HepG2 (cell line): ENCODE measurements at regions not wholly inside any gene's neighbourhood (a gene's known extent, or its start where the extent isn't known, plus 50 kb on each side); places are given as distances from the start of the nearest gene placed in this dataset.
A peak's percentile ranks its signal among the peaks of the same experiment; 100 is the strongest.

Source experiments
- CCAR2 ChIP-seq: fragments of 200-400 bp; formaldehyde crosslinking; optimal IDR thresholded peaks from 2 replicates; pipeline ENCODE3; 2018; ENCODE audit warnings: low read depth, mild to moderate bottlenecking, low read length, moderate library complexity
- CERS6 ChIP-seq: sonication (generic); formaldehyde crosslinking; IDR thresholded peaks from 2 replicates; pipeline ENCODE4 v1.5.0; 2020; ENCODE audit warnings: missing genetic modification reagents
- ELF3 ChIP-seq: IDR thresholded peaks from 2 replicates; pipeline ENCODE4 v1.6.1; 2016; ENCODE audit warnings: missing genetic modification reagents, missing compliant biosample characterization
- FOSL2 ChIP-seq: sonication (generic); formaldehyde crosslinking; IDR thresholded peaks from 2 replicates; pipeline ENCODE4 v1.4.0; 2020; ENCODE audit warnings: missing genetic modification reagents
- HOMEZ ChIP-seq: IDR thresholded peaks from 2 replicates; pipeline ENCODE4 v1.6.1; 2016; ENCODE audit warnings: low read depth
- KAT2B ChIP-seq: fragments of 150-350 bp; IDR thresholded peaks from 2 replicates; pipeline ENCODE4 v1.6.1; 2014; ENCODE audit warnings: low read depth, low read length, borderline replicate concordance
- KDM2A ChIP-seq: sonication (generic); formaldehyde crosslinking; IDR thresholded peaks from 2 replicates; pipeline ENCODE4 v1.4.0; 2020; ENCODE audit warnings: low read depth, missing genetic modification reagents, borderline replicate concordance
- KDM5B ChIP-seq: sonication (generic); formaldehyde crosslinking; IDR thresholded peaks from 2 replicates; pipeline ENCODE4 v1.4.0; 2020; ENCODE audit warnings: missing genetic modification reagents, mild to moderate bottlenecking, borderline replicate concordance
- KLF16 ChIP-seq, 2 experiments: sonication (generic) in 1 of 2; formaldehyde crosslinking in 1 of 2; IDR thresholded peaks; 2 replicates each; pipeline versions ENCODE4 v1.6.1 to v1.8.0; 2016 to 2023; ENCODE audit warnings: missing genetic modification reagents in 2 of 2, missing compliant biosample characterization in 1 of 2
- NFRKB ChIP-seq: fragments of 450-650 bp; IDR thresholded peaks from 2 replicates; pipeline ENCODE4 v1.6.1; 2017
- PTBP1 ChIP-seq: fragments of 200-400 bp; formaldehyde crosslinking; IDR thresholded peaks from 2 replicates; pipeline ENCODE4 v1.6.1; 2018; ENCODE audit warnings: low read length, low read depth; ENCODE audit not compliant: poor library complexity, severe bottlenecking
- RBM22 ChIP-seq: fragments of 200-400 bp; formaldehyde crosslinking; optimal IDR thresholded peaks from 2 replicates; pipeline ENCODE3; 2017; ENCODE audit warnings: mild to moderate bottlenecking, low read length, moderate library complexity
- SMYD3 ChIP-seq: sonication (generic); formaldehyde crosslinking; IDR thresholded peaks from 2 replicates; pipeline ENCODE4 v1.8.1; 2023; ENCODE audit warnings: mild to moderate bottlenecking, missing genetic modification reagents
- SNRNP70 ChIP-seq: fragments of 200-400 bp; formaldehyde crosslinking; IDR thresholded peaks from 2 replicates; pipeline ENCODE4 v1.6.1; 2017; ENCODE audit warnings: mild to moderate bottlenecking, low read depth, low read length, moderate library complexity
- TFAP4 ChIP-seq: sonication (generic); IDR thresholded peaks from 2 replicates; pipeline ENCODE4 v1.6.1; 2016; ENCODE audit warnings: low read depth, borderline replicate concordance
- ZBTB8A ChIP-seq: sonication (generic); formaldehyde crosslinking; IDR thresholded peaks from 2 replicates; pipeline ENCODE4 v1.4.0; 2020; ENCODE audit warnings: mild to moderate bottlenecking, low read depth, missing genetic modification reagents, borderline replicate concordance
- ZNF12 ChIP-seq: sonication (generic); formaldehyde crosslinking; IDR thresholded peaks from 2 replicates; pipeline ENCODE4 v1.5.0; 2020; ENCODE audit warnings: missing genetic modification reagents
- ZNF138 ChIP-seq: sonication (generic); formaldehyde crosslinking; IDR thresholded peaks from 2 replicates; pipeline ENCODE4 v1.5.0; 2020; ENCODE audit warnings: mild to moderate bottlenecking, low read depth, missing genetic modification reagents
- ZNF234 ChIP-seq: sonication (generic); formaldehyde crosslinking; conservative IDR thresholded peaks from 2 replicates; pipeline ENCODE4 v1.5.1; 2020; ENCODE audit warnings: mild to moderate bottlenecking, missing genetic modification reagents
- ZNF24 ChIP-seq: fragments of 450-650 bp; IDR thresholded peaks from 2 replicates; pipeline ENCODE4 v1.6.1; 2017; ENCODE audit warnings: antibody characterized with exemption, mild to moderate bottlenecking
- ZNF543 ChIP-seq: sonication (generic); formaldehyde crosslinking; IDR thresholded peaks from 2 replicates; pipeline ENCODE4 v1.4.0; 2020; ENCODE audit warnings: mild to moderate bottlenecking, missing genetic modification reagents
- ZNF691 ChIP-seq: sonication (generic); formaldehyde crosslinking; IDR thresholded peaks from 2 replicates; pipeline ENCODE4 v1.4.0; 2020; ENCODE audit warnings: missing genetic modification reagents, low read depth, mild to moderate bottlenecking, borderline replicate concordance
- ZNF724P ChIP-seq: sonication (generic); formaldehyde crosslinking; IDR thresholded peaks from 2 replicates; pipeline ENCODE4 v1.8.0; 2022; ENCODE audit warnings: missing genetic modification reagents, borderline replicate concordance
- ZNF788 ChIP-seq: sonication (generic); formaldehyde crosslinking; IDR thresholded peaks from 2 replicates; pipeline ENCODE4 v1.5.0; 2020; ENCODE audit warnings: mild to moderate bottlenecking, missing genetic modification reagents, borderline replicate concordance
- ZNF792 ChIP-seq: IDR thresholded peaks from 2 replicates; pipeline ENCODE4 v1.6.1; 2016
- ZNF839 ChIP-seq: sonication (generic); formaldehyde crosslinking; IDR thresholded peaks from 2 replicates; pipeline ENCODE4 v1.4.0; 2020; ENCODE audit warnings: missing genetic modification reagents, mild to moderate bottlenecking, borderline replicate concordance

GRCh38 chr6:3905945-3906845, 57.0 kb downstream of the FAM50B start (continued):
- TF ChIP-seq KLF16 (CRISPR knock-in tag; IDR thresholded peaks at IDR 0.05) (peak in 1 of 2 experiments; percentile 75; a peak in 1 of 4 replicates), ZNF839 (CRISPR knock-in tag) (no peak), PTBP1 (no peak), ZNF24 (no peak), ZNF788 (CRISPR knock-in tag) (peak; percentile 99), ZBTB8A (CRISPR knock-in tag) (no peak; the same call in 1 of the 2 replicates), ZNF543 (CRISPR knock-in tag) (peak; percentile 97), ZNF234 (CRISPR knock-in tag) (peak; percentile 92; the same call in 1 of the 2 replicates), HOMEZ (peak; percentile 89), ZNF792 (peak; percentile 82), CERS6 (CRISPR knock-in tag) (no peak), SNRNP70 (no peak), NFRKB (no peak), KAT2B (no peak), ZNF12 (peak; percentile 85), ZNF691 (CRISPR knock-in tag) (peak; percentile 65; the same call in 1 of the 2 replicates), CCAR2 (no peak), ZNF138 (CRISPR knock-in tag) (peak; percentile 95), KDM5B (CRISPR knock-in tag) (peak; percentile 93; the same call in 1 of the 2 replicates), RBM22 (no peak), SMYD3 (CRISPR knock-in tag) (peak; percentile 77), TFAP4 (peak; percentile 75; the same call in 1 of the 2 replicates), FOSL2 (CRISPR knock-in tag) (peak; percentile 85), ELF3 (CRISPR knock-in tag) (peak; percentile 57), ZNF724P (peak; percentile 90; the same call in 1 of the 2 replicates), KDM2A (CRISPR knock-in tag) (peak; percentile 41; the same call in 1 of the 2 replicates)
